Endothelial cell of umbilical vein (primary cell): ENCODE measurements at regions not wholly inside any gene's neighbourhood (a gene's known extent, or its start where the extent isn't known, plus 50 kb on each side); places are given as distances from the start of the nearest gene placed in this dataset.
"Not testable (repeated sequence)": the region's sequence is repeated elsewhere in the genome, so short reads cannot be mapped to it uniquely, and the experiment has no call there.

Source experiments
- BruUV-seq: library from RNA; stranded (reverse); fragments of 400-500 nt; replicated peaks from 2 replicates; lab custom pipeline; 2021; lab: Mats Ljungman, UMichigan
- CTCF ChIA-PET: fragments of 300-600, 350-600 bp; sonication (Branson Sonifier 250); formaldehyde crosslinking; loops from one replicate; lab custom pipeline; 2021; ENCODE audit warnings: antibody characterized with exemption, inconsistent platforms; lab: Charles Lee
- POLR2A ChIA-PET: fragments of 300-600, 350-600 bp; sonication (Branson Sonifier 250); formaldehyde crosslinking; loops from one replicate; lab custom pipeline; 2021; ENCODE audit warnings: antibody characterized with exemption, inconsistent platforms; lab: Charles Lee
- DNase-seq: peaks from one replicate; pipeline ENCODE4 v3.0.0-alpha.2; 2011; ENCODE audit warnings: low read depth, low spot score
- FAIRE-seq: peaks from 2 replicates; lab custom pipeline; 2011; peaks lifted over from hg19 to GRCh38; lab: Jason Lieb, UNC
- H2AFZ ChIP-seq: 2 replicates; pipeline ENCODE4 v1.6.0; 2012; ENCODE audit warnings: low read depth, low read length, control low read depth, inconsistent platforms
- H3K27ac ChIP-seq: 2 replicates; pipeline ENCODE4 v1.5.1; 2011; ENCODE audit warnings: low read depth, mild to moderate bottlenecking, control low read depth, low read length, moderate library complexity; ENCODE audit not compliant: insufficient read depth
- H3K27me3 ChIP-seq, 2 experiments: 2 replicates each; pipeline versions ENCODE4 v1.6.0 to v1.6.1; 2011; ENCODE audit warnings: low read length in 2 of 2, mixed read lengths in 1 of 2; ENCODE audit not compliant: control insufficient read depth in 2 of 2, insufficient read depth in 2 of 2
- H3K36me3 ChIP-seq, 2 experiments: 2 replicates in 1 of 2; 3 replicates in 1 of 2; pipeline ENCODE4 v1.5.1; 2011; ENCODE audit warnings: low read length in 2 of 2, mild to moderate bottlenecking in 1 of 2, moderate library complexity in 1 of 2; ENCODE audit not compliant: control insufficient read depth in 2 of 2, insufficient read depth in 2 of 2; ENCODE audit errors: extremely low read depth in 1 of 2
- H3K4me1 ChIP-seq: 3 replicates; pipeline ENCODE4 v1.5.1; 2011; ENCODE audit warnings: mild to moderate bottlenecking, low read length; ENCODE audit not compliant: control insufficient read depth, insufficient read depth; ENCODE audit errors: extremely low read depth
- H3K4me2 ChIP-seq: 2 replicates; pipeline ENCODE4 v1.6.1; 2011; ENCODE audit warnings: low read length, control low read depth, mixed read lengths; ENCODE audit not compliant: insufficient read depth
- H3K4me3 ChIP-seq, 3 experiments: fragments of 200-600 bp in 1 of 3; sonication (generic), shearing (Covaris generic) in 1 of 3; replicated peaks in 1 of 3; 2 replicates each; pipeline ENCODE4 v1.5.1; 2011 to 2016; ENCODE audit warnings: control low read depth in 3 of 3, low read length in 3 of 3, mild to moderate bottlenecking in 2 of 3, inconsistent platforms in 1 of 3, low read depth in 1 of 3, moderate library complexity in 1 of 3; ENCODE audit not compliant: insufficient read depth in 1 of 3
- H3K79me2 ChIP-seq: 2 replicates; pipeline ENCODE4 v1.6.0; 2012; ENCODE audit warnings: low read length, inconsistent platforms; ENCODE audit not compliant: control insufficient read depth, insufficient read depth
- H3K9ac ChIP-seq: replicated peaks from 2 replicates; pipeline ENCODE3; 2011; ENCODE audit warnings: low read length, control low read depth; ENCODE audit not compliant: insufficient read depth; ENCODE audit errors: extremely low read depth
- H3K9me1 ChIP-seq: replicated peaks from 3 replicates; pipeline ENCODE4 v1.6.0; 2011; ENCODE audit warnings: mild to moderate bottlenecking, low read length; ENCODE audit not compliant: control insufficient read depth, insufficient read depth; ENCODE audit errors: extremely low read depth
- H3K9me3 ChIP-seq: replicated peaks from 2 replicates; pipeline ENCODE4 v1.5.1; 2012; ENCODE audit warnings: low read length, inconsistent platforms; ENCODE audit not compliant: control insufficient read depth, insufficient read depth
- H4K20me1 ChIP-seq: replicated peaks from 2 replicates; pipeline ENCODE3; 2011; ENCODE audit warnings: mild to moderate bottlenecking, low read length; ENCODE audit not compliant: control insufficient read depth, insufficient read depth; ENCODE audit errors: extremely low read depth
- CTCF ChIP-seq, 2 donors: IDR thresholded peaks; 1 replicate in 1 of 2; 2 replicates in 1 of 2; pipeline ENCODE4 v1.5.1; 2011; ENCODE audit warnings: low read length in 2 of 2, mild to moderate bottlenecking in 2 of 2, moderate library complexity in 2 of 2, control low read depth in 1 of 2, inconsistent platforms in 1 of 2, low read depth in 1 of 2; ENCODE audit not compliant: insufficient read depth in 1 of 2; ENCODE audit errors: extremely low read depth in 1 of 2
- EZH2 ChIP-seq: IDR thresholded peaks from 2 replicates; pipeline ENCODE4 v1.6.1; 2012; ENCODE audit warnings: borderline replicate concordance, low read depth, mild to moderate bottlenecking, moderate library complexity, low read length, inconsistent platforms; ENCODE audit not compliant: severe bottlenecking
- FOS ChIP-seq: IDR thresholded peaks from 2 replicates; pipeline ENCODE4 v1.6.1; 2011; ENCODE audit warnings: mild to moderate bottlenecking, low read length, moderate library complexity, borderline replicate concordance; ENCODE audit not compliant: insufficient read depth
- GATA2 ChIP-seq: IDR thresholded peaks from 2 replicates; pipeline ENCODE4 v1.7.0; 2011; ENCODE audit warnings: low read depth, mild to moderate bottlenecking, moderate library complexity, mixed read lengths, low read length; ENCODE audit not compliant: insufficient read length, insufficient read depth
- JUN ChIP-seq: IDR thresholded peaks from 2 replicates; pipeline ENCODE4 v1.6.1; 2011; ENCODE audit warnings: borderline replicate concordance, low read depth; ENCODE audit not compliant: insufficient read length, insufficient read depth
- MAX ChIP-seq: IDR thresholded peaks from 2 replicates; pipeline ENCODE4 v1.6.1; 2011; ENCODE audit not compliant: insufficient read depth, insufficient read length
- MYC ChIP-seq: IDR thresholded peaks from one replicate; pipeline ENCODE4 v1.6.1; 2011; ENCODE audit warnings: mild to moderate bottlenecking, low read depth, low read length
- POLR2A ChIP-seq: IDR thresholded peaks from 2 replicates; pipeline ENCODE4 v1.6.1; 2012; ENCODE audit warnings: low read depth, mild to moderate bottlenecking, control low read depth, low read length
- POLR2AphosphoS5 ChIP-seq: IDR thresholded peaks from 2 replicates; pipeline ENCODE4 v1.6.1; 2012; ENCODE audit warnings: low read depth, mild to moderate bottlenecking, control low read depth, low read length, moderate library complexity; ENCODE audit not compliant: insufficient read depth
- dilution Hi-C: fragments of 300-500 bp; cut with MboI; formaldehyde crosslinking; loops from one replicate; pipeline ENCODE4 v1.15.0; 2019; ENCODE audit warnings: low sequenced_read_pairs; ENCODE audit not compliant: extremely low pct_ligation_motif_present
- intact Hi-C: fragments of 100-400 bp; cut with micrococcal nuclease; formaldehyde crosslinking; loops from one replicate; pipeline ENCODE4 v1.10.0; 2022

GRCh38 chr6:121794630-121795029, 359.2 kb downstream of the GJA1 start:
- H3K4me1 ChIP-seq = peaks cover 7% of the 10 kb centered on the region
- ChIA-PET POLR2A (no interaction called here), CTCF (interaction anchor here (0.7 kb wide), 1 partner anchor 9 kb away, joined by 3 read pairs; no protein-coding TSS in a partner anchor)
- no peaks in the 10 kb centered on the region for H3K27me3 ChIP-seq
- BruUV-seq = no TSS peak
- DNase-seq (peak; percentile 81), FAIRE-seq (peak; percentile 79)
- H3K36me3 ChIP-seq = no peaks in the 10 kb centered on the region
- H3K4me2 ChIP-seq = no peak overlapping the region
- intact Hi-C loops (loop anchor here (1.0 kb wide), 1 partner anchor 272 kb away; no protein-coding TSS in a partner anchor), dilution Hi-C loops (no loop called here)
- no peaks in the 10 kb centered on the region for H3K9me1 ChIP-seq
- H2AFZ ChIP-seq = no peak overlapping the region
- no peaks in the 10 kb centered on the region for H3K79me2 ChIP-seq
- no peaks in the 10 kb centered on the region for H3K9me3 ChIP-seq
- peak overlapping the region; percentile 34 for H3K27ac ChIP-seq
- H4K20me1 ChIP-seq = no peaks in the 10 kb centered on the region
- H3K9ac ChIP-seq = no peak overlapping the region
- TF ChIP-seq POLR2A (no peak), MAX (no peak), FOS (peak; percentile 99), GATA2 (peak; percentile 63), JUN (peak; percentile 51), POLR2AphosphoS5 (peak; percentile 40), MYC (no peak), CTCF (IDR thresholded peaks at IDR 0.05; ENCODE audit: extremely low read depth in 1 of 2, insufficient read depth in 1 of 2, low read depth in 1 of 2, low read length in 2 of 2) (no peak), EZH2 (no peak)
- H3K4me3 ChIP-seq = no peak overlapping the region

- H2AFZ ChIP-seq, POLR2A ChIA-PET, H3K79me2 ChIP-seq, CTCF ChIA-PET, H3K9ac ChIP-seq, H3K4me1 ChIP-seq, H3K27me3 ChIP-seq, H3K36me3 ChIP-seq, intact Hi-C loops, dilution Hi-C loops, H3K4me2 ChIP-seq, H4K20me1 ChIP-seq, H3K4me3 ChIP-seq, FAIRE-seq, H3K27ac ChIP-seq, BruUV-seq, H3K9me3 ChIP-seq, DNase-seq, H3K9me1 ChIP-seq: not testable (repeated sequence)
Observed at GRCh38 chr6:121797598-121797997, 362.2 kb downstream of the GJA1 start.

- intact Hi-C loops, DNase-seq: not testable (repeated sequence)
- FAIRE-seq = peak; percentile 26
Observed at GRCh38 chr6:121798126-121798525, 362.7 kb downstream of the GJA1 start.

More at GRCh38 chr6:121798126-121798525, 362.7 kb downstream of the GJA1 start:
- H2AFZ ChIP-seq, H3K79me2 ChIP-seq, dilution Hi-C loops, H3K36me3 ChIP-seq, CTCF ChIA-PET, H3K9ac ChIP-seq, H3K4me3 ChIP-seq, H4K20me1 ChIP-seq, POLR2A ChIA-PET, H3K9me3 ChIP-seq, BruUV-seq, H3K4me1 ChIP-seq, H3K27me3 ChIP-seq, H3K27ac ChIP-seq, H3K9me1 ChIP-seq, H3K4me2 ChIP-seq: not testable (repeated sequence)
